ENCODE measurements at regions not wholly inside any gene's neighbourhood (a gene's known extent, or its start where the extent isn't known, plus 50 kb on each side); places are given as distances from the start of the nearest gene placed in this dataset.

DNA sequence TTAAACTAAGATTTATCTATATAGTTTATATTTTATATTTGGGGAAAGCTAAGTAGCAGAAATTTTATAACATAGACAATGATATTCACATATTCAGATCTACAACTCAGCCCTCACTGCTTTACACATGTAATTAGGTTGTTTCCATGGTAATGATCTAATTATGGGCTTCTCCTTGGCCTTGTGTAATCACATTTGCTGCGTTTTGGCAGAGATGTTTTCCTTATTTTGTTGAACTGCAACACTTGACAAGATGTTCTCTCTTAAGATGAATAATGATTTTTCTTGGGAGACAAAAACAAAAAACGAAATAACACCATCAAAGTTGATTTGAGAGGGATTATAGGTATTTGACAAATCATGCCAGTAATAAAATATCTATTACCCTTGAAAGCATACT lies 635.6 kb upstream of the TBL1XR1 start:
- CTCF ChIA-PET (ENCODE audit: partially characterized antibody): no interaction called here
- no peak overlapping the region for H3K23ac ChIP-seq (ENCODE audit: insufficient read length)
- POLR2A ChIA-PET (ENCODE audit: partially characterized antibody): no interaction called here
- TF ChIP-seq, protein P1, sequence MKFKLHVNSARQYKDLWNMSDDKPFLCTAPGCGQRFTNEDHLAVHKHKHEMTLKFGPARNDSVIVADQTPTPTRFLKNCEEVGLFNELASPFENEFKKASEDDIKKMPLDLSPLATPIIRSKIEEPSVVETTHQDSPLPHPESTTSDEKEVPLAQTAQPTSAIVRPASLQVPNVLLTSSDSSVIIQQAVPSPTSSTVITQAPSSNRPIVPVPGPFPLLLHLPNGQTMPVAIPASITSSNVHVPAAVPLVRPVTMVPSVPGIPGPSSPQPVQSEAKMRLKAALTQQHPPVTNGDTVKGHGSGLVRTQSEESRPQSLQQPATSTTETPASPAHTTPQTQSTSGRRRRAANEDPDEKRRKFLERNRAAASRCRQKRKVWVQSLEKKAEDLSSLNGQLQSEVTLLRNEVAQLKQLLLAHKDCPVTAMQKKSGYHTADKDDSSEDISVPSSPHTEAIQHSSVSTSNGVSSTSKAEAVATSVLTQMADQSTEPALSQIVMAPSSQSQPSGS (IDR thresholded peaks at IDR 0.05; ENCODE audit: low read length): no peak
- TF ChIP-seq CTBP2 (IDR thresholded peaks at IDR 0.05; ENCODE audit: borderline replicate concordance, insufficient read depth, insufficient read length, low read length) (no peak), CREB1 (IDR thresholded peaks at IDR 0.05) (no peak), TBP (IDR thresholded peaks at IDR 0.05; ENCODE audit: low read depth, low read length) (no peak), ZNF274 (IDR thresholded peaks at IDR 0.05; ENCODE audit: borderline replicate concordance, extremely low read depth, low read length) (no peak), RBBP5 (IDR thresholded peaks at IDR 0.05; ENCODE audit: borderline replicate concordance, low read depth, low read length) (no peak), GABPA (IDR thresholded peaks at IDR 0.05; ENCODE audit: borderline replicate concordance, insufficient read depth, low read length) (no peak), SIX5 (IDR thresholded peaks at IDR 0.05; ENCODE audit: low read depth, low read length) (no peak), BCL11A (IDR thresholded peaks at IDR 0.05; ENCODE audit: low read depth in 2 of 2, low read length in 2 of 2) (no peak), TAF1 (IDR thresholded peaks at IDR 0.05; ENCODE audit: low read depth, low read length) (no peak), CBX5 (IDR thresholded peaks at IDR 0.05; ENCODE audit: low read depth, low read length) (no peak), RAD21 (IDR thresholded peaks at IDR 0.05 in 1 of 2, conservative IDR thresholded peaks at IDR 0.05 in 1 of 2; ENCODE audit: low read depth in 2 of 2, low read length in 2 of 2) (no peak)
- TF ChIP-seq, protein P2, sequence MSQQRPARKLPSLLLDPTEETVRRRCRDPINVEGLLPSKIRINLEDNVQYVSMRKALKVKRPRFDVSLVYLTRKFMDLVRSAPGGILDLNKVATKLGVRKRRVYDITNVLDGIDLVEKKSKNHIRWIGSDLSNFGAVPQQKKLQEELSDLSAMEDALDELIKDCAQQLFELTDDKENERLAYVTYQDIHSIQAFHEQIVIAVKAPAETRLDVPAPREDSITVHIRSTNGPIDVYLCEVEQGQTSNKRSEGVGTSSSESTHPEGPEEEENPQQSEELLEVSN (IDR thresholded peaks at IDR 0.05): no peak

More for the DNA sequence above, 635.6 kb upstream of the TBL1XR1 start:
- Histone ChIP-seq H2BK12ac (ENCODE audit: low read depth, low read length) (no peak overlapping the region), H3K27me3 (replicated peaks in 1 of 4; ENCODE audit: control insufficient read depth in 3 of 4, extremely low read depth in 1 of 4, insufficient read depth in 3 of 4, low read length in 3 of 4) (no peaks in the 10 kb centered on the region), H4K8ac (ENCODE audit: extremely low read depth, insufficient read depth, low read length) (no peak overlapping the region), H4K20me1 (replicated peaks in 1 of 2; ENCODE audit: control insufficient read depth in 1 of 2, insufficient read depth in 2 of 2, low read length in 2 of 2) (no peaks in the 10 kb centered on the region), H3K4ac (replicated peaks; ENCODE audit: insufficient read length, low read depth, low read length) (no peak overlapping the region), H3K4me2 (ENCODE audit: insufficient read depth in 1 of 2, low read depth in 2 of 2, low read length in 2 of 2) (no peak overlapping the region), H2AFZ (ENCODE audit: low read length) (no peak overlapping the region), H2BK120ac (replicated peaks; ENCODE audit: low read depth, low read length) (no peak overlapping the region), H3K27ac (ENCODE audit: low read depth, low read length) (no peak overlapping the region), H2BK20ac (ENCODE audit: low read length) (no peak overlapping the region), H3K14ac (ENCODE audit: insufficient read length) (no peak overlapping the region), H3K79me2 (ENCODE audit: control insufficient read depth in 1 of 2, insufficient read depth in 2 of 2, low read length in 2 of 2) (no peaks in the 10 kb centered on the region), H3K4me1 (replicated peaks in 1 of 4; ENCODE audit: control insufficient read depth in 3 of 4, insufficient read depth in 4 of 4, low read length in 3 of 4) (no peaks in the 10 kb centered on the region; a peak in 1 of 7 replicates), H4K5ac (ENCODE audit: insufficient read length, low read depth, low read length) (no peak overlapping the region), H2AK5ac (ENCODE audit: low read depth, low read length) (no peak overlapping the region), H2BK15ac (ENCODE audit: low read length) (no peak overlapping the region), H3K23me2 (ENCODE audit: low read depth, low read length) (no peaks in the 10 kb centered on the region; the same call in 1 of the 2 replicates), H2BK5ac (ENCODE audit: low read depth, low read length) (no peak overlapping the region), H3K4me3 (ENCODE audit: extremely low read depth in 1 of 4, insufficient read depth in 2 of 4, low read depth in 3 of 4, low read length in 4 of 4) (no peak overlapping the region), H3K56ac (replicated peaks; ENCODE audit: insufficient read length, low read depth, low read length) (no peak overlapping the region), H3K79me1 (ENCODE audit: low read depth, low read length) (no peaks in the 10 kb centered on the region), H3K9me3 (ENCODE audit: insufficient read depth in 2 of 2, low read depth in 1 of 2, low read length in 1 of 2) (no peaks in the 10 kb centered on the region), H3K18ac (ENCODE audit: extremely low read depth, low read length) (no peak overlapping the region), H3K9ac (replicated peaks in 1 of 4; ENCODE audit: extremely low read depth in 1 of 4, low read depth in 3 of 4, low read length in 3 of 4) (no peak overlapping the region), H3K36me3 (ENCODE audit: control insufficient read depth in 2 of 4, insufficient read depth in 4 of 4, low read length in 3 of 4) (no peaks in the 10 kb centered on the region), H4K91ac (replicated peaks; ENCODE audit: insufficient read length, low read length) (no peak overlapping the region)
- FAIRE-seq (no peak), DNase-seq (ENCODE audit: low read depth in 1 of 2, low spot score in 2 of 2) (no peak)
- 79% methylated on average over 2 of the region's 2 CpGs; no CpG with 5 or more reads in 1 of the 2 experiments for WGBS, 2 experiments (ENCODE audit: extremely low coverage in 1 of 2, insufficient coverage in 1 of 2, insufficient read length in 1 of 2, insufficient replicate concordance in 2 of 2, low coverage in 1 of 2, low lambda C conversion rate in 2 of 2, missing lambda C conversion rate in 1 of 2)
